ENCODE measurements at regions not wholly inside any gene's neighbourhood (a gene's known extent, or its start where the extent isn't known, plus 50 kb on each side); places are given as distances from the start of the nearest gene placed in this dataset.

GRCh38 chr7:131197920-131198615, 129.6 kb upstream of the MKLN1 start:
- no peak for DNase-seq

DNA sequence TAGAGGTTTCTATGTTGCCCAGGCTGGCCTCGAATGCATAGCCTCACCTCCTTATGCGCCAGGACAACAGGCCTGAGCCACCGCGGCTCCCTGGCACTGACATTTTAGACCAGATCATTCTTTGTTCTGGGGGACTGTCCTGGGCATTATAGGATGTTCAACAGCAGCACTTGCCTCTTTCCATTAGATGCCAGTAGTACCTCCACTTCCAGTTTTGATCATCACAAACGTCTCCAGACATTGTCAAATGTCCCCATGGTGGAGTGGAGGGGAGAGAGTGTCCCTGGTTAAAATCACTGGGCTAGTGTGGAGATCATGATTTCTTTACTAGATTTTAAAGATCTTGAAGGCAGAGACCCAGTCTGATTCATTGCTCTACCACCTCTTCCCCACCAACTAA, 125.2 kb upstream of the MKLN1 start:
- no peak for DNase-seq

DNA sequence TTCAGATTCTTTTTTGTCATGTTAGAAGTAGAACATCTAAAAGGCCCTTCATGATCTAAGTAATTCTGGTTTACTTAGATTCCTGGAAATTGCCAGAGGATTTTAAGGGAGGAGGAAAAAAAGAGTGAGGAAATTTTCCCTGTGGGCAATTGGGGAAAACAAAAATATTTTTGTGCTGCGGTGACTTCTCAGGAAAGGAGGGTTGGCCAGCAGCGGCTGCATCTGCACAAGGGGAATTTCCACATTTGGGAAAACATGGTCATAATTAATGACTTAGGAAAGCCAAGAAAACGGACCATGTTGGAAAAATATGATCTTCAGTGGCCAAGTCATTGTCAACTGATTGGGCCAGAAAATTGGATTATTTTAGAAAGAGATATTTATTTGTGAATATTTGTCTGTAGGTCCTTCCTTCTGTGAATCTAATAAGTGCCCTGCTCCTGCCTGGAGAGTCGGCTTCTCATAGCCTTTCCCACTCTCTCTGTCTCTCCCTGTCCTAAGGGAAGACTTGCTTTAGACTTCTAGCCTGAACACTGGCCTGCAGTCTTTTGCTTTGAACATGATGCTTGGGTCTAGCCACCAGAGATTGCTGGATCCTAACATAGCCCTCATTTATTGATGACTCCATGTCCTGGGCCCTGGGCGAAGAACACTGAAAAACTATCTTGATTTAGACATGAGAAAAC, 124.2 kb upstream of the MKLN1 start:
- DNase-seq, result no peak

- no peak for DNase-seq
Measured at GRCh38 chr7:131208777-131209176, 118.9 kb upstream of the MKLN1 start.

DNA sequence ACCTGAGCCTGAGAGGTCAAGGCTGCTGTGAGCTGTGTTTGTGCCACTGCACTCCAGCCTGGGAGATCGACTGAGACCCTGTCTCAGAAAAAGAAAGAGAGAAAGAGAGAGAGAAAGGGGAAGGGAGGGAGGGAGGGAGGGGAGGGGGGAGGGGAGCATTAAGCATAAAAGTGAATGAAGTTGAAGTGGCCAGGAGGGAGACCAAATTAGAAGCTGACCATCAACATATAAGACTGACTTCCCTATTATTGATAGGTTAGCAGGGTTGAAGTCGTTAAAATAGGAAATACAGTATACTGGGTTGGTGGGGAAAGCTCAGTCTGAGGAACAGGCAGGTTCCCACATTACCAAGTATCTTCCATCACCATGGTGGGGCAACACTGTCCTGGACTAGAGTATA, 117.1 kb upstream of the MKLN1 start:
- no peak for DNase-seq

DNA sequence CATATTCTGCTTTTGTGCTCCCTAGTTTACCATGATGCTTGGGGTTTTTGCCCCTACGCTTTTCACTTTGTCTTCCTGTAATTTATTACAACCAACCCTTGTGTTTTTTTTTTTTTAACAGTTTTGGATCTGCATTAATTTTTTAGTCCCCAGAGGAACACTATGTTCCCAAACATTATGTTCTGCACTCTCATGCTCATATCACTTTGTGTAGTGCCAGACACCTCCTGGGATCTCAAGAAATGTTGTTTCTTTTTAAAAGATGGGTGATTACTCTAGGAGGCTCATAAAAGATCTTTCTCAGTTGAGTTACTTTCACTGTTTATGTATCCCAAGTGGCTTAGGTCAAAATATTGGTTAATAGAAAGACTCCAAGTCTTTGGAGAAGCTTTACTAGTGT, 116.2 kb upstream of the MKLN1 start:
- no peak for DNase-seq

- DNase-seq, result no peak
Measured at GRCh38 chr7:131212114-131212513, 115.6 kb upstream of the MKLN1 start.

GRCh38 chr7:131218727-131219128, 108.9 kb upstream of the MKLN1 start:
- DNase-seq, result no peak

DNA sequence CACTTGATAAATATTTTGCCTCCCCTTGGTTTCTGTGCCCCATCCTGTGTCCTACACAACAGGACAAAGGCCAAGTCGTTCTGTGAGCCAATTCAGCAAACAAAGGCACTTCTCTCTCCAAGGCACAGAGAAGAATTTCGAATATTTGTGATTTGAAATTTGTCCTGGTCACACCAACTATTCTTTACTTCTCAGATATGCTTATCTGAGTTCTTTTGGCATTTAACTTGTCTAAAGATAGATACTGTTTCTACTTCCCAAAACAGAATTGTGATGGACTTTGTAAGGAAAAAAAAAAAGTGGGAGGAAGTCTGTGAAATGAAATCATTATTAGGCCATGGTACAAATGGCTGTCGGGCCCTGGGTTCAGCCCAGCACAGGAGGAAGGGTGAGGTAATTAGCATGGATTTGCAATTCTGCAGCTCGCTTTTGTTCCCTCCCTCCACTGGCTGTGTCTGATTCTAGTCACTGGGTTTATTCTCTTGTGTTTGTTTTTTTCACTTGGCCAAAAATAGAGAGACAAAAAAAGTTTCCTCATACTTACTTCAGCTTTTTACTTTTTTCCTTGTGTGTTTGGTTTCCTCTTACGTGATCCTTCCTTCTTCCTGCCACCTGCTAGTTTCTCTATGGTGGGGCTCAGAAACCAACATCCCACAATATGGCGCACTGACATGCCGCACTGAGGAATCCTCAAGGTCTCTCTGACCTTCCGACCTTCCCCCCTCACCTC, 108.2 kb upstream of the MKLN1 start:
- no peak for DNase-seq

- no peak for DNase-seq
Measured at GRCh38 chr7:131221061-131221460, 106.6 kb upstream of the MKLN1 start.

GRCh38 chr7:131222171-131222570, 105.5 kb upstream of the MKLN1 start:
- DNase-seq, result no peak

- DNase-seq, result no peak
Measured at GRCh38 chr7:131223151-131223550, 104.5 kb upstream of the MKLN1 start.

DNA sequence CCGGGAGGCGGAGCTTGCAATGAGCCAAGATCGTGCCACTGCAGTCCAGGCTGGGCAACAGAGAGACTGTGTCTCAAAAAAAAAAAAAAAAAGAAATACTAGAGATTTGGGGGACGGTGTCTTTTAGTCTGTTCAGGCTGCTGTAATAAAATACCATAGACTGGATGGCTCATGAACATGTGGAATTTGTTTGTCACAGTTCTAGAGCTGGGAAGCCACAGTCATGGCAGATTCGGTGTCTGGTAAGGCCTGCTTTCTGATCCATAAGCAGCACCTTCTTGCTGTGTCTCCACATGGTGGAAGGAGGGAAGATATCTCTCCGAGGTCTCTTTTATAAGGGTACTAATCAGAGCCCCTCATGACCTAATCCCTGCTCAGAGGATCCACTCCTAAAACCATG, 102.7 kb upstream of the MKLN1 start:
- DNase-seq, result no peak

DNA sequence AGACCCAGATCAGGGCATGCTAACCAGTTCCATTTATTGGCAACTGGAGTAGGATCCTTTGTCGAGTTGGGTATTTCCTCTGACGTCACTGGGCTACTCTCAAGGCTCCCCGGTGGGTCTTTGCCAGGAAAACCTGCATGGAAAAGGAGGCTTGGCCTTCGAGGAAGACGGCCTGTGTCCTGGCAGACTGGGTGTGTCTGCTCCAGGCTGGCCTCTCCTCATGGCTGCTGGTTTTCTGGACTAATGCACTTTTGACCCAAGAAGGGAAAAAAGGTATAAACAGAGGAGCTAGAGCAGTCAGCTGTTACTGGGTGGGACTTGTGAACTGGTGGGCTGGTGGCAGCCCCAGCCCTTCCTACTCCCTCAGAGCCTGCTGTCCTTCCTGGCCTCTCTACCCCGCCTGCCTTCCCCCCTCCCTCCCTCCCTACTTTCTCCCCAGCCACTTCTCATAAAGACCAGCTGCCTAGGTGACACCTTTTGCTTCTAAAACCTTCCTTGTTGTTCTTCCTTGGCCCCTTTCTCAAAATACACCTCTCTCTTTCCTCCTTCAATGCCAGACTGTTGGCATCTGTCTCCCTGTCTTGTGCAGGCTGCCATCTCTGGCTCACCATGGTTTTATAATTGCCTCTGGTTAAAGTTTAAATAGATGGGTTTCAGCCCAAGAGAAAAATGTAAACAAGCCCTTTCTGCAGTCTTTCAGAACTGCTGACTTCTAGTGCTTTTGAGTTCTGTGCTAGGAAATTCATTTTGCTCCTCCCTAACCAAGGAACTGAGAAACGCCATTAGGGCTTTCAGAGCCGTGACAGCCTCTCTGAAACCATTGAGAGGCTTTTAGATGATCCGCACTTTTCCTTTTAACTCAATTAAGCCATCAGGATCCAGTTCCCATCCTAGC, 101.8 kb upstream of the MKLN1 start:
- DNase-seq, result no peak

GRCh38 chr7:131226514-131226865, 101.2 kb upstream of the MKLN1 start:
- DNase-seq, result no peak

DNA sequence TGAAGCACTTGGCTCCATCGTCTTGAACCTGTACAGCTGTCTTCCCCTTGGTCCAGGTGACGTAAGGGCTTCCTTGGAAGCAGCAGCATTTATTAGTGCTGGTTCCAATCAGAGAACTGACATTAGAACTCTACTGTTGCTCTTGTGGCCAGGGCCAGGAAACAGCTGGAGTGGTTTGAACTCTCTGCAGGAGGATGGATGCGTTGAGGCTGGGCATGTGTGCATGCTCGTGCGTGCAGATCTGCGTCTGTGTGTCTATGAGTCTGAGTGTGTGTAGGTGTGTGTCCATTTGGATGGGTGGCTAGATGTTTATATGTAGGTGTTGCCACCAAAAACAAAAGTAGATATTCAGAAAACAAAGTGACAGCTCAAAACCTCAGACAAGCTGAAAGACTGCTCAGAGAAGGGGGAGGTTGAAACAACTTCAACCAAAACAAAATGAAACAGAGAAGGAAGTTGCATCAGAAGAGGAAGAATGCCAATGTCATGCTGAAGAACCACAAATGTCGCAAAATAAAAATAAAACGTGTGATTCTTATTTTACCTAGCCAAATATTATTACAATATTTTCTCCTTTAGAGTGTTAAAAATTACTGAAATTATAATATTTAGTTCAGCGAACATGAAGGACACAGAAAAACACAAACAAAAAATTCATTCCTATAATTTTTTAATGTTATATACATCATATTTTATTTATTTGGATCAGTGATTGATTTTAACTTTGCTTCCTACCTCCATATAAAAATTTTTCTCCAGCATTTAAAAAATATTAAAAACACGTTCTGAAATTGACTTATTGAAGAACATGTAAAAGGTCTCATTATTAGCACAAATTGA, 96.1 kb upstream of the MKLN1 start:
- no peak for DNase-seq

DNA sequence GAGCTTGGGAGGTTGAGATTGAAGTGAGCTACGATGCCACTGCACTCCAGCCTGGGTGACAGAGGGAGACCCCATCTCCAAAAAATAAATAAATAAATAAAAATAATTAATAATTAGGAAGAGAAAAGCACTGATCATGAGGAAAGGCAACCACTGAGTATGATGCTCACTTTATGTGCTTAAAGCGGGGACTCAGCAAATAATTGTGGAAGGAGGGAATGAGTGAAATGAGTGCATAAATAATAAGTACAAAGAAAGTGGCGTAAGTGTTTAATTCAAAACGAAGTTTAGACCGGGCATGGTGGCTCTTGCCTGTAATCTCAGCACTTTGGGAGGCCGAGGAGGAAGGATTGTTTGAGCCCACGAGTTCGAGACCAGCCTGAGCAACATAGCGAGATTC, 94.9 kb upstream of the MKLN1 start:
- DNase-seq, result no peak

DNA sequence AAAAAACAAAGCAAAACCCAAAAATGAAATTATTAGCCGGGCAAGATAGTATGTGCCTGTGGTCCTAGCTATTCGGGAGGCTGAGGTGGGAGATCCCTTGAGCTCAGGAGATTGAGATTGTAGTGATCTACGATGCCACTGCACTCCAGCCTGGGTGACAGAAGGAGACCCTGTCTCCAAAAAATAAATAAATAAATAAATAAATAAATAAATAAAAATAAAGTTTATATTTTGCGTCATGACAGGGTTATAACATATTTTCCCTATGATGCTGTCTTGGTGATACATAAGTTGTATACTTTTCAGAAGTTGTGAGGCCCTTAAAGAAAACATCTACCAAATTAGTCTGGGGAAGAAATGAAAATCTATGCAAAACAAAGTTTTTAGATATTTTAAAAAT, 94.5 kb upstream of the MKLN1 start:
- DNase-seq, result no peak

- DNase-seq, result no peak
Measured at GRCh38 chr7:131234719-131235488, 92.8 kb upstream of the MKLN1 start.

DNA sequence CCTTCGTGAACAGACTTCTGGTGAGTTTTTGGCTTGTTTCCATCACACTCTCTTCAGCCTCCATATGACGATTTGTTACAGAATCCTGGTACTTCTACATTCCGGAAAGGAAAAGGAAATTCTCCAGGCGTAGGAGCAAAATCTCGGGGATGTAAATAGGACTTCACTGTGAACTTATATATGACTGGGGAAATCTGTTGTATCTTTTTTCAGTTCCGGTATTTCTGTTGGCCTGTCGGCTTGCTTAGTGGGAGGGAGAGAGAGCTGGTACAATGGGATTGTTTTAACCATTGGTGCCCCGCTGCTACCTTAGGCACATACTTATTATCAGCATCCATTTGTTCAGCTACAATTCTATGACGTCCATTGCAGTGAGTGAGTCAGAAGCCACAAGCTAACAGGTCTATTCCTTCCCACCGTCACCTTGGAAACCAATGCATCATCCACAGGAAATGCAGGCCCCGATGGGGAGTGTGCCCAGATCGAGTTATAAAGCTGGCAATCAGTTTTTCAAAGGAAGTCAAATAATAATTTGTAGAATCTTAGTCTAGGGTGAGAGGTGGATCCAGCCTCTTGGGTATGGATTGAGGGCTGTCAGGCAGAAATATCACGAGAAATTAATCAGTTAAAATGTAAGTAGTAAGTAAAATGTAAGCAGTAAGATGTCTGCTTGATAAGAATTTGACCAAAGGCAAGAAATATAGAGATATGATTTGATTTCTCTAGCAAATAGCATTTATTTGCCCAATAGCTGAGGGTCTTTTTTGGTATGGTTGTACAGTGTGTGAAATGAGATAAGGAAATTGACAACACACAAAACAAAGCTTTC, 92.0 kb upstream of the MKLN1 start:
- DNase-seq, result no peak

DNA sequence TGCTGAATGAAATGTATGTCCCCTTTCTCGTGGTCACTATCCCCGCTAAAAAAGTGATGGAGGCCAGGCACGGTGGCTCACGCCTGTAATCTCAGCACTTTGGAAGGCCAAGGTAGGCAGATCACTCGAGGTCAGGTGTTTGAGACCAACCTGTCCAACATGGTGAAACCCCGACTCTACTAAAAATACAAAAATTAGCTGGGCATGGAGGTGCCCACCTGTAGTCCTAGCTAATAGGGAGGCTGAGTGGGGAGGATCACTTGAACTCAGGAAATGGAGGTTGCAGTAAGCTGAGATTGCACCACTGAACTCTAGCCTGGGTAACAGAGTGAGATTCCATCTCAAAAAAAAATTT, 91.4 kb upstream of the MKLN1 start:
- no peak for DNase-seq
